Ishikawa (cell line): ENCODE measurements at regions not wholly inside any gene's neighbourhood (a gene's known extent, or its start where the extent isn't known, plus 50 kb on each side); places are given as distances from the start of the nearest gene placed in this dataset.

Source experiments
- CEBPB ChIP-seq: IDR thresholded peaks from 2 replicates; pipeline ENCODE4 v1.6.1; 2012
- CREB1 ChIP-seq: IDR thresholded peaks from 2 replicates; pipeline ENCODE4 v1.6.1; 2012; ENCODE audit warnings: low read depth
- EGR1 ChIP-seq: IDR thresholded peaks from 2 replicates; pipeline ENCODE4 v1.6.1; 2012
- EP300 ChIP-seq: IDR thresholded peaks from 2 replicates; pipeline ENCODE4 v1.6.1; 2012; ENCODE audit warnings: borderline replicate concordance
- FOXM1 ChIP-seq: IDR thresholded peaks from 2 replicates; pipeline ENCODE4 v1.6.1; 2012; ENCODE audit warnings: low read depth, borderline replicate concordance
- MAX ChIP-seq: IDR thresholded peaks from 2 replicates; pipeline ENCODE4 v1.6.1; 2012
- NFIC ChIP-seq: IDR thresholded peaks from 2 replicates; pipeline ENCODE4 v1.6.1; 2012
- RAD21 ChIP-seq: IDR thresholded peaks from 2 replicates; pipeline ENCODE4 v1.6.1; 2012; ENCODE audit warnings: low read depth
- REST ChIP-seq: IDR thresholded peaks from 2 replicates; pipeline ENCODE4 v1.6.1; 2012; ENCODE audit warnings: low read depth, mild to moderate bottlenecking
- TAF1 ChIP-seq: IDR thresholded peaks from 2 replicates; pipeline ENCODE4 v1.6.1; 2012; ENCODE audit warnings: low read depth, mild to moderate bottlenecking
- TCF12 ChIP-seq: IDR thresholded peaks from 2 replicates; pipeline ENCODE4 v1.6.1; 2012; ENCODE audit warnings: low read depth
- TEAD4 ChIP-seq: IDR thresholded peaks from 2 replicates; pipeline ENCODE4 v1.6.1; 2012
- USF1 ChIP-seq: IDR thresholded peaks from 2 replicates; pipeline ENCODE4 v1.6.1; 2012
- YY1 ChIP-seq: IDR thresholded peaks from 2 replicates; pipeline ENCODE4 v1.6.1; 2012; ENCODE audit warnings: low read depth
- ZBTB7A ChIP-seq: IDR thresholded peaks from 2 replicates; pipeline ENCODE4 v1.6.1; 2012; ENCODE audit warnings: low read depth

- TF ChIP-seq FOXM1 (no peak), CREB1 (no peak), EP300 (no peak)
Measured at GRCh38 chr14:85391892-85392291, 138.1 kb upstream of the FLRT2 start.

- TF ChIP-seq RAD21 = no peak
- TF ChIP-seq TCF12 = no peak
- TF ChIP-seq NFIC = no peak
- no peak for TF ChIP-seq TAF1
- TF ChIP-seq EP300 = no peak
- TF ChIP-seq MAX = no peak
- TF ChIP-seq USF1 = no peak
- TF ChIP-seq FOXM1 = no peak
- TF ChIP-seq TEAD4 = no peak
- TF ChIP-seq REST = no peak
- no peak for TF ChIP-seq YY1
- TF ChIP-seq CEBPB = no peak
- no peak for TF ChIP-seq ZBTB7A
- no peak for TF ChIP-seq CREB1
- TF ChIP-seq EGR1 = no peak
Measured at GRCh38 chr14:85399186-85399585, 130.8 kb upstream of the FLRT2 start.

GRCh38 chr14:85400678-85401077, 129.3 kb upstream of the FLRT2 start:
- TF ChIP-seq FOXM1 = no peak
- no peak for TF ChIP-seq REST
- no peak for TF ChIP-seq USF1
- TF ChIP-seq TCF12 = no peak
- no peak for TF ChIP-seq NFIC
- TF ChIP-seq CREB1 = no peak
- no peak for TF ChIP-seq MAX
- TF ChIP-seq RAD21 = no peak

GRCh38 chr14:85401384-85401783, 128.6 kb upstream of the FLRT2 start:
- TF ChIP-seq FOXM1 = no peak
- TF ChIP-seq RAD21 = no peak
- TF ChIP-seq EGR1 = no peak
- no peak for TF ChIP-seq TCF12
- TF ChIP-seq REST = no peak
- no peak for TF ChIP-seq NFIC

GRCh38 chr14:85402569-85403162, 127.3 kb upstream of the FLRT2 start:
- TF ChIP-seq EP300 = no peak
- TF ChIP-seq YY1 = no peak
- no peak for TF ChIP-seq TCF12
- no peak for TF ChIP-seq FOXM1
- TF ChIP-seq CEBPB = no peak
- TF ChIP-seq USF1 = no peak
- no peak for TF ChIP-seq CREB1
- TF ChIP-seq NFIC = no peak
- TF ChIP-seq EGR1 = no peak
- TF ChIP-seq TAF1 = no peak
- TF ChIP-seq ZBTB7A = no peak
- no peak for TF ChIP-seq REST
- no peak for TF ChIP-seq TEAD4
- TF ChIP-seq RAD21 = no peak
- no peak for TF ChIP-seq MAX
